MM.1S (cell line): ENCODE measurements at regions not wholly inside any gene's neighbourhood (a gene's known extent, or its start where the extent isn't known, plus 50 kb on each side); places are given as distances from the start of the nearest gene placed in this dataset.

Source experiments
- DNase-seq: peaks from one replicate; pipeline ENCODE4 v3.0.0-alpha.2; 2015
- H2AFZ ChIP-seq: fragments of 300-600 bp; sonication (generic); 2 replicates; pipeline ENCODE4 v1.6.0; 2016; ENCODE audit warnings: antibody characterized with exemption, low read length
- H3F3A ChIP-seq: fragments of 300-600 bp; sonication (generic); 2 replicates; pipeline ENCODE4 v1.6.1; 2016; ENCODE audit warnings: mild to moderate bottlenecking, antibody characterized with exemption, low read length, moderate library complexity, mixed read lengths; ENCODE audit not compliant: insufficient read depth
- H3K27ac ChIP-seq: fragments of 300-600 bp; sonication (generic); 2 replicates; pipeline ENCODE4 v1.5.1; 2016; ENCODE audit warnings: mild to moderate bottlenecking, low read length
- H3K27me3 ChIP-seq: fragments of 300-600 bp; sonication (generic); replicated peaks from 2 replicates; pipeline ENCODE4 v1.6.0; 2016; ENCODE audit warnings: low read length; ENCODE audit not compliant: insufficient read depth
- H3K36me3 ChIP-seq: fragments of 300-600 bp; sonication (generic); replicated peaks from 2 replicates; pipeline ENCODE4 v1.6.1; 2016; ENCODE audit warnings: mild to moderate bottlenecking, low read length, mixed read lengths; ENCODE audit not compliant: insufficient read depth
- H3K4me1 ChIP-seq: fragments of 300-600 bp; sonication (generic); 2 replicates; pipeline ENCODE4 v1.6.1; 2016; ENCODE audit warnings: low read length, mixed read lengths
- H3K4me2 ChIP-seq: fragments of 300-600 bp; sonication (generic); 2 replicates; pipeline ENCODE4 v1.6.0; 2016; ENCODE audit warnings: low read depth, low read length
- H3K4me3 ChIP-seq: fragments of 300-600 bp; sonication (generic); 2 replicates; pipeline ENCODE4 v1.5.1; 2016; ENCODE audit warnings: low read length, mixed read lengths
- H3K79me2 ChIP-seq: fragments of 300-600 bp; sonication (generic); 2 replicates; pipeline ENCODE4 v1.6.1; 2016; ENCODE audit warnings: mixed run types, low read length, mixed read lengths
- H3K9ac ChIP-seq: fragments of 300-600 bp; sonication (generic); 2 replicates; pipeline ENCODE4 v1.6.1; 2016; ENCODE audit warnings: low read length, mixed read lengths
- H3K9me2 ChIP-seq: fragments of 300-600 bp; sonication (generic); replicated peaks from 2 replicates; pipeline ENCODE4 v1.6.1; 2016; ENCODE audit warnings: mild to moderate bottlenecking, low read length, mixed read lengths; ENCODE audit not compliant: insufficient read depth
- H3K9me3 ChIP-seq: fragments of 300-600 bp; sonication (generic); replicated peaks from 2 replicates; pipeline ENCODE4 v1.6.1; 2016; ENCODE audit warnings: mild to moderate bottlenecking, low read length, mixed read lengths; ENCODE audit not compliant: insufficient read depth
- H4K20me1 ChIP-seq: fragments of 300-600 bp; sonication (generic); 2 replicates; pipeline ENCODE4 v1.6.1; 2016; ENCODE audit warnings: mild to moderate bottlenecking, low read length, moderate library complexity, mixed read lengths; ENCODE audit not compliant: insufficient read depth
- CTCF ChIP-seq: fragments of 300-600 bp; sonication (generic); IDR thresholded peaks from 2 replicates; pipeline ENCODE4 v1.5.1; 2016; ENCODE audit warnings: antibody characterized with exemption, low read length, mixed read lengths
- EZH2 ChIP-seq: fragments of 300-600 bp; sonication (generic); optimal IDR thresholded peaks from 2 replicates; pipeline ENCODE3; 2017; ENCODE audit warnings: low read depth, mild to moderate bottlenecking, antibody characterized with exemption, low read length, mixed read lengths
- EZH2phosphoT487 ChIP-seq: fragments of 300-600 bp; sonication (generic); IDR thresholded peaks from 2 replicates; pipeline ENCODE4 v1.6.1; 2018; ENCODE audit warnings: antibody characterized with exemption, low read length

- Histone ChIP-seq H4K20me1 (no peaks in the 10 kb centered on the region), H3K9me3 (no peaks in the 10 kb centered on the region), H3K79me2 (no peaks in the 10 kb centered on the region), H2AFZ (no peak overlapping the region), H3K9me2 (no peaks in the 10 kb centered on the region), H3F3A (no peaks in the 10 kb centered on the region), H3K27ac (no peak overlapping the region), H3K4me2 (no peak overlapping the region), H3K27me3 (no peaks in the 10 kb centered on the region), H3K36me3 (no peaks in the 10 kb centered on the region), H3K4me1 (no peaks in the 10 kb centered on the region), H3K4me3 (no peak overlapping the region), H3K9ac (no peak overlapping the region)
- DNase-seq = no peak
- TF ChIP-seq EZH2phosphoT487 = no peak
- TF ChIP-seq EZH2 = no peak
- TF ChIP-seq CTCF = no peak
Observed at GRCh38 chr2:191544461-191545062, 133.4 kb upstream of the NABP1 start.

- no peak for DNase-seq
- Histone ChIP-seq H3K9ac (no peak overlapping the region), H3K4me1 (no peaks in the 10 kb centered on the region), H3K27me3 (no peaks in the 10 kb centered on the region), H3K27ac (no peak overlapping the region), H2AFZ (no peak overlapping the region), H3K9me3 (no peaks in the 10 kb centered on the region), H3K79me2 (no peaks in the 10 kb centered on the region), H3F3A (no peaks in the 10 kb centered on the region), H3K4me2 (no peak overlapping the region), H4K20me1 (no peaks in the 10 kb centered on the region), H3K36me3 (no peaks in the 10 kb centered on the region), H3K9me2 (no peaks in the 10 kb centered on the region), H3K4me3 (no peak overlapping the region)
- TF ChIP-seq CTCF (no peak), EZH2phosphoT487 (no peak), EZH2 (no peak)
Observed at GRCh38 chr2:191545361-191545760, 132.6 kb upstream of the NABP1 start.

- H3K4me2 ChIP-seq = no peak overlapping the region
- no peak overlapping the region for H3K27ac ChIP-seq
- H3K4me1 ChIP-seq = no peaks in the 10 kb centered on the region
- no peak overlapping the region for H2AFZ ChIP-seq
- H3K9me2 ChIP-seq = no peaks in the 10 kb centered on the region
- H3K9ac ChIP-seq = no peak overlapping the region
- H3F3A ChIP-seq = no peaks in the 10 kb centered on the region
- H3K27me3 ChIP-seq = no peaks in the 10 kb centered on the region
- H4K20me1 ChIP-seq = no peaks in the 10 kb centered on the region
- no peaks in the 10 kb centered on the region for H3K9me3 ChIP-seq
- no peaks in the 10 kb centered on the region for H3K79me2 ChIP-seq
- TF ChIP-seq CTCF (no peak), EZH2 (no peak), EZH2phosphoT487 (no peak)
- DNase-seq = no peak
- no peaks in the 10 kb centered on the region for H3K36me3 ChIP-seq
- no peak overlapping the region for H3K4me3 ChIP-seq
Observed at GRCh38 chr2:191552066-191552465, 125.9 kb upstream of the NABP1 start.
